Right renal cortex interstitium (tissue), 3 donors: ENCODE measurements at regions not wholly inside any gene's neighbourhood (a gene's known extent, or its start where the extent isn't known, plus 50 kb on each side); places are given as distances from the start of the nearest gene placed in this dataset.
A peak's percentile ranks its signal among the peaks of the same experiment; 100 is the strongest.
"Not testable (repeated sequence)": the region's sequence is repeated elsewhere in the genome, so short reads cannot be mapped to it uniquely, and the experiment has no call there.

Experiments used
- DNase-seq, 3 donors: peaks; one replicate each; pipeline ENCODE4 v3.0.0-alpha.2; 2013; ENCODE audit warnings: low read depth in 3 of 3, low spot score in 2 of 3

DNA sequence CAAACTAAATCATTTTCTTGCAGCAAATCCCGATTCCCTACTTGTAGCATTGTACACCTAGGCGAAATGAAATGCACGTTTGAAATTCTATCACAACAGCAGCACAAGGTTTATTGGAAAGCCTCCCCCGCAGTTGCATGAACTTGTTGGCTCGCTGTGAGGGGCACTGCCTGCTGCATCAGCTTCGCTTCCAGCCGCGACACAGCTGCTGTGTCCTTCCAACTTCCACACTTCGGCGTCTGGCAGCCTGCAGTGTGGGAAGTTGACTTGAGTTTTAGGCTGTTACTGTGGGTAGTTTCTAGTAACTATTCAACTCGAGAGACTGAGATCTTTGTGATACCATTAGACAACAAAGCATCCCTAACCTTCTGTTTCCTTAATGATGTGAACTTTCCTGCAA, 315.8 kb upstream of the TPK1 start:
- DNase-seq, result peak in 2 of 3 donors; percentile 3 to 7

- DNase-seq, result no peak
Measured at GRCh38 chr7:145147865-145148264, 312.0 kb upstream of the TPK1 start.

GRCh38 chr7:145143685-145144084, 307.8 kb upstream of the TPK1 start:
- no peak for DNase-seq

DNA sequence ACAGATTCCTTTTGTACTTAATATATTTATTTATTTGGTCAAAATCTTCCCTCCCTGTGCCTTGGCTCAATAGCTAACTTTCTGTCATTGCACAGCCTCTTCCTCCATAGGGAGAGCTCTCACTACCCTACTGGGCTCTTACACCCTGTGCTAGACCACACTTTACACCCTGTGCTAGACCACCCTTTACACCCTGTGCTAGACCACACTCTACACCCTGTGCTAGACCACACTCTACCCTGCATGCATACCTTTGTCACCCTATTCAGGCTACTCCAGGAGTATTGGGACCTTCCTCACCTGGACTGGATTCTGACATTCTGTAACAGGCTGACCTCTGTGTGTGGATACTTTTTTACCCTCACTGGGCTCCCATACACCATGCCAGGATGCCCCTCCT, 298.5 kb upstream of the TPK1 start:
- no peak for DNase-seq

GRCh38 chr7:145123502-145123901, 287.6 kb upstream of the TPK1 start:
- DNase-seq, result no peak

DNA sequence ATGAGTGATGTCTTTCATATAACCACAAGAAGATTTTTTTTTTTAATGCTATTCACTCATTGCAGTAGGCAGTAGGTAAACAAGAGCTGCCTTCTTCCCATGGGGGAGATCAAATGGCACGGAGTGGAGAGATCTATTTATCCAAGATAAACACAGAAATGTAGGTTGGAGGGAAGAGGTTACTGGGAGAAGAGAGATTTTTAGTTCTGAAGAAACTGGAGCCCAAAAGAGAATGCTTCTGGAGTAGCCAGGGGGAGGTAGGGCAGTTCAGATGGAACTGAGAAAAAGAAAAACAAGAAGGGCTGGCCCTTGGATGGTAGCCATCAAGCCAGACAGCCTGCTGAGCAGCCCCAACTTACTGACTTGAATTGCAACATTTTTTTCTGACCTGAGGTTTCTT, 270.1 kb upstream of the TPK1 start:
- no peak for DNase-seq

DNA sequence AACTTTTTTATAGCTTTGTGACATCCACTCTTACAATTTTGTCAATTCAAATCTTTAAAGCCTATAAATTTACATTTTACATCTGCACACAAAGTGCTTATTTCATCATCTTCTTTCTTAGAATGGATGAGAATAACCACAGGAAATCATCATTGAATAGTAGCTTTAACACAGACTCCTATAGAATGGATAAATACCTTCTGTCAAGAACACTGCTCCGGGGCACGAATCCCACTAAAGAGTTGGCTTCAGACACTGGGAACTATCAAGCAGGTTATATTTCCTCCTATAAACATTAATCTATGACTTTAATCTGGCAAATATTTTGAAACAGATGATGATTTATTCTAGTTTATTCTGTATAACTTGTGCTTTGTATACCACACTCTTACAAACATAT, 269.7 kb upstream of the TPK1 start:
- no peak for DNase-seq

- DNase-seq, result no peak
Measured at GRCh38 chr7:145104400-145104799, 268.5 kb upstream of the TPK1 start.

GRCh38 chr7:145102199-145102598, 266.3 kb upstream of the TPK1 start:
- not testable (repeated sequence) for DNase-seq

GRCh38 chr7:145092766-145093165, 256.9 kb upstream of the TPK1 start:
- no peak for DNase-seq

DNA sequence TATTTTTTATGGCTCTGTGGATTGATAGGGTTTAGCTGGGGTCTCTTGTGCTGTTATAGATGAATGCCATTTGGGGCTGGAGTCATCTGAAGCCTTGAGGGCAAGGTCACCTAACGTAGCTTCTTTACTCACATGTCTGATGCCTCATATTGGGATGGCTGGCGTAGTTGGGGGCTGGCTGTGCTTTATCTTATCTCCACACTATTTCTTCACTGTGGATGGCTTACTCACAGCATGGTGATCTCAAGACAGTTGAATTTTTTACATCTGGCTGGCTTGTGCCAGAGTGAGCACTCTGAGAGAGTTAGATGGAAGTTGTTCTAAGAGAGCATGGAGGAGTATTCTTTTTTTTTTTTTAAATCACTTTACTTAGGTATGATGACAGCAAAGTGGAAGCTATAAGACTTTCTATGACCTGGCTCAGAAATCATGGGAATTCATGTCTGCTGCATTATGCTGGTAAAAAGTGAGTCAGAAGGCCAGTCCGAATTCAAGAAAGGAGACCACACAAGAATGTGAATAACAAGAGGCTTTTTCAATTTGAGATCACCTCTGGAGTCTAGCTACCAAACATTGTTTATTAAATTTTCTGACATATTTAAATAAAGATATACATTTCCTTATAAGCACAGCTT, 252.4 kb upstream of the TPK1 start:
- no peak for DNase-seq

DNA sequence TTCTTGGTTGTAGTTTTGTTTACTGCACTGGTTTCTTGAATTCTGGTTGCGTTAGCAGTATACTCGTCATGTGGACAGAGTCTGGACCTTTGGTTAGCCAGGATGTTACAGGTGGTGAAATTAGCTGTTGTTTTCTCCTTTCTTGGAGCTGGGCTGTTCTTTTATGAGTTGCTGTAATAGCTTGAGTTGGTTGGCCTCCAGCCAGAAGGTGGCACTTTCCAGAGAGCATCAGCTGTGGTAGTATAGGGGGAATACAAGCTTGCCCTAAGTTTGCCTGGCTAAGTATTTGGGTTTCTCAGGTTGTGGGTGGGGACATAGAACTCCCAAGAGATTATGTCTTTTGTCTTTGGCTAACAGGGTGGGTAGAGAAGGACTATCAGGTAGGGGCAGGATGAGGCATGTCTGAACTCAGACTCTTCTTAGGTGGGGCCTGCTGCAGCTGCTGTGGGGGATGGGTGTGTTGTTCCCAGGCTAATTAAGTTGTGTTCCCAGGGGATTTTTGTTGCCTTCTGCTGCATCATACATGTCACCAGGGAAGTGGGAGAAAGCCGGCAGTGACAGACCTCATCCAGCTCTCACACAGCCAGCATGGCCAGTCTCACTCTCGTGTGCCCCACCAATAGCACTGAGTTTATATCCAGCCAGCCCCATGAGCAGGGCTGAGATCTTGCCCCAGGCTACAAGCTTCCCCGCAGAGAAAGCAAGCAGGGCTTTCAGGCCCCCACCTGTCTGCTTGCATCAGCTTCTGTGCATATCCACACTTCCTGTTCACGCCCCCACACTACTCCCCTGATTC, 246.7 kb upstream of the TPK1 start:
- DNase-seq, result no peak

GRCh38 chr7:145065473-145065872, 229.6 kb upstream of the TPK1 start:
- no peak for DNase-seq

- no peak for DNase-seq
Measured at GRCh38 chr7:145064114-145064513, 228.3 kb upstream of the TPK1 start.

DNA sequence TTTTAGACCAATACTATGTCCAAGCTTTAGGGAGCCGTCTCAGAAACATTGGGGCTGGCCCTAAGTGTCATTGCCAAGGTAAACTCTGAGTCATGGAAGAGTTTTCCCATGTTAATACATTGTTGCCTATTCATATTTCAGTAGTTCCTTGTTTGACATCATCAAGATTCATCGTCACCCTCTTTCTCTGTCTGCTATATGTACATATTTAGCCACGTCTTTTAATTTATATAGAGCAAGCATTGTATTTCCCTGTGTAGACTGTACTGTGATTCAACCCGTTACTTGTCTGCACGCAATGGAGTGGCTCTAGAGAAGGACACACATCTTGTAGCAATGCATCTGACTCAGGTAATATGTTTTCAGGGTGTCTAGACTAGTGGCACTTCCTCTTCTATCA, 217.9 kb upstream of the TPK1 start:
- DNase-seq, result no peak

DNA sequence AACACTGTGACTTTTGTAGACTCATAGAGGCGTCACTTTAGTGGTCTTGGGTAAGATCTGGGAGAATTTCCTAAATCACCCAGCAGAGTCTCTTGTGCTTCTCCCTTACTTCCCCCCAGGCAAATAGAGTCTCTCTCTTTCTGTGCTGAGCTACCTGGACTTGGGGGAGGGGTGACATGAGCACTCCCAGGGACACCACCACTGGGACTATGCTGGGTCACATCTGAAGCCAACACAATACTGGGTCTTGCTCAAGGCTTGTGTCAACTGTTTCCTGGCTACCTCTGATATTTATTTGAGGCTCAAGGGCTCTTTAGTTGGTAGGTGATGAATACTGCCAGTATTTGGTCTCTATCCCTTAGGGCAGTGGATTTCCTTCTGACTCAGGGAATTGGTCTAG, 214.6 kb upstream of the TPK1 start:
- no peak for DNase-seq

DNA sequence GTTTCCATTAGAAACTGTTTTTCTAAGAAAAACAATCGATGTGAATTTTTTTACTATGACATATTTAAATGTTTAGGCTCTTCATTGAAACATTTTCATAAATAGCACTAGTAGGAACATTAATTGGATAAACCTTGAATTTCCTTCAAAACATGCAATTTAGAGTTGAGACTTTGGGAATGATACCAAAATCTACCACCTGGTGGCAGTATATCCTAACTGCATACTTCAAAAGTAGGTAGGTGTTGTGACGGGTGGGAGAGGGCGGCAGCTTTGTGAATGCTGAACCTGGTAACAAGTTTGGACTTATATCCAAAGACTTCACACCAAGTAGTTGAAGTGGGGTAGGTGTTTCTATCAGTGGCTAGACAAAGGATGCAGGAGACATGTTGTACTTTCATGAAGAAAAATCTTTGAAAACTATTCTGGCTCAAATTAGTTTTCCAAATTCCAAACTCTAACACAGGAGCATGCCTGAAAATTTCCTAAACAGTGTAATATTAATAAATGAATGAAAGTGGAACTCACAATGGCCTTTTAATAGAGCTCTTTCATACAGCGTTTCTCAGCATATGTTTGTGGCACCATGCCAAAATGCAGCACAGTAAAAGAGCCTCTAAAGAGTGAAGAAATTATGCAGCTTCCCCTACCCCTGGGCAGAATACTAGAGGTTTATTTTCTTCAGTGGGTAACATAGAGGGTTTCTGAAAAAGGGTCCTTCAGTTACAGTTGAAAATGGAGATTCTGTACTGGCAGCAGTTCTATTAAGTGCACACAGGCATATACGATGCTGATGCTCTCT, 201.0 kb upstream of the TPK1 start:
- peak; percentile 21 to 38 (median 23) for DNase-seq

DNA sequence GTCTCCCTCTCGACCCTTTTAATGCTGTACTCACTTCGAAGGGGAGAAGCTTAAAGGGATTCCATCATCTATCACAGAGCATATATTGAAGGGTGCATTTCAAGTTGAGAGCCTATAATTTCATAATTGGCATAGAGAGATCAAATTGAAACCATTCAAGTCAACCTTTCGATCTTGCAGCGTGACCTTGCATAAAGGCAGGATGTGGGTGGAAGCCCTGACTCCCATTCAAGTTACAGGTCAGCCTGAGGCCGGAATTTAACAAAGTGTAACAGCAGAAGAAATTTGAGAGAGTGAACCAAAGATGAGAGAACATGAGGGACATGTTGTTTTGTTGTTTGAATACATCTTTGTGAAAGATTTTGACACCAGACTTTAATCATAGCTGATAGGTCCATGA, 195.3 kb upstream of the TPK1 start:
- DNase-seq, result no peak

DNA sequence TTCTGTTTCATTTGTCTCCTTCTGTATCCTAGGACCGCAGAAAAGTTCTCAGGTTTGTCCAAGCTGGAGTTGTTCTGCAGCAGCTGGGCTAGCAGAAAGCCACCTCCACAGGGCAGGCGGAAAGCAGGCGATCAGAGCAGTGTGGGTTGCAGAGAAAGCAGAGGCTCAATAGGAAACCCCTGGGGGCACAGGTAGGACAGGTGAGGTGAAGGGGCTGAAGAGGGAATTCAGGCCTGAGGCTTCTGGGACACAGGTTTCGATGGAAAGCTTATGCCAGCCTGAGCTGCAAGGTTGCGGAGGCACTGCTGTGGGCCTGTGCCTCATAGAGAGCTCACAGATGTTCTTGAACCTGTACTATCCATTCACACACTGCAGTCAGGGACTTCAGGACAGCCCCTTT, 194.9 kb upstream of the TPK1 start:
- no peak for DNase-seq

DNA sequence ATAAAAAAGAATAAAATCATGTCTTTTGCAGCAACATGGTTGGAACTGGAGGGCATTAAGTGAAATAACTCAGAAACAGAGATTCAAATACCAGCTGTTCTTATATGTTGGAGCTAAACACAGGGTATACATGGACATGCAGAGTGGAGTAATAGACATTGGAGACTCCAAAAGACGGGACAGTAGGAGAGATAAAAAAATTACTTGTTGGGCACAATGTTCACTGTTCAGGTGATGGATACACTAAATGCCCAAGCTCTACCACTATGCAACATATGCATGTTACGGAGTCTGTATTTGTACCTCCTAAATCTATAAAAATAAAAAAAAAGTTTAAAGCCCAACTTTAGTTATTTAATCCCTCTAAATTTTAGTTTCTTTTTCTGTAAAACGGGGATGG, 184.6 kb upstream of the TPK1 start:
- DNase-seq, result no peak

GRCh38 chr7:145016068-145016467, 180.2 kb upstream of the TPK1 start:
- DNase-seq, result no peak

- no peak for DNase-seq
Measured at GRCh38 chr7:145009876-145010275, 174.0 kb upstream of the TPK1 start.
